Fibroblast of lung (primary cell): ENCODE measurements at regions not wholly inside any gene's neighbourhood (a gene's known extent, or its start where the extent isn't known, plus 50 kb on each side); places are given as distances from the start of the nearest gene placed in this dataset.

Source experiments
- DNase-seq, 2 donors: peaks; one replicate each; pipeline versions ENCODE4 v3.0.0 to v3.0.0-alpha.2; 2010; ENCODE audit warnings: low read depth in 2 of 2
- H2AFZ ChIP-seq: 2 replicates; pipeline ENCODE4 v1.5.1; 2012; ENCODE audit warnings: low read length, control low read depth, inconsistent platforms
- H3K27ac ChIP-seq: 2 replicates; pipeline ENCODE4 v1.5.1; 2011; ENCODE audit warnings: low read length, control low read depth; ENCODE audit not compliant: insufficient read depth
- H3K27me3 ChIP-seq: 2 replicates; pipeline ENCODE4 v1.5.1; 2011; ENCODE audit warnings: mild to moderate bottlenecking, low read length; ENCODE audit not compliant: control insufficient read depth, insufficient read depth
- H3K36me3 ChIP-seq: 2 replicates; pipeline ENCODE4 v1.5.1; 2011; ENCODE audit warnings: low read length; ENCODE audit not compliant: control insufficient read depth, insufficient read depth
- H3K4me1 ChIP-seq: 2 replicates; pipeline ENCODE4 v1.5.1; 2011; ENCODE audit warnings: low read length; ENCODE audit not compliant: control insufficient read depth, insufficient read depth; ENCODE audit errors: extremely low read depth
- H3K4me2 ChIP-seq: 2 replicates; pipeline ENCODE4 v1.5.1; 2011; ENCODE audit warnings: low read length, control low read depth; ENCODE audit not compliant: insufficient read depth; ENCODE audit errors: extremely low read depth
- H3K4me3 ChIP-seq, 4 experiments: fragments of 200-600 bp in 1 of 4; sonication (generic) in 1 of 4; replicated peaks in 1 of 4; 2 replicates each; pipeline ENCODE4 v1.5.1; 2011 to 2016; ENCODE audit warnings: low read length in 4 of 4, low read depth in 3 of 4, mild to moderate bottlenecking in 3 of 4, control low read depth in 2 of 4, inconsistent platforms in 1 of 4, mixed read lengths in 1 of 4; ENCODE audit not compliant: insufficient read depth in 1 of 4; ENCODE audit errors: control extremely low read depth in 1 of 4
- H3K79me2 ChIP-seq: 2 replicates; pipeline ENCODE4 v1.5.1; 2012; ENCODE audit warnings: mild to moderate bottlenecking, low read length, inconsistent platforms; ENCODE audit not compliant: control insufficient read depth, insufficient read depth
- H3K9ac ChIP-seq: 2 replicates; pipeline ENCODE4 v1.5.1; 2011; ENCODE audit warnings: mild to moderate bottlenecking, low read length, control low read depth; ENCODE audit not compliant: insufficient read depth
- H3K9me3 ChIP-seq: 2 replicates; pipeline ENCODE4 v1.5.1; 2012; ENCODE audit warnings: low read depth, low read length; ENCODE audit not compliant: control insufficient read depth, insufficient read depth
- H4K20me1 ChIP-seq: 2 replicates; pipeline ENCODE4 v1.5.1; 2011; ENCODE audit warnings: low read length; ENCODE audit not compliant: control insufficient read depth, insufficient read depth; ENCODE audit errors: extremely low read depth
- CTCF ChIP-seq, 2 donors: IDR thresholded peaks in 1 of 2; conservative IDR thresholded peaks in 1 of 2; 1 replicate in 1 of 2; 2 replicates in 1 of 2; pipeline ENCODE4 v1.5.1; 2011 to 2012; ENCODE audit warnings: low read length in 2 of 2, control low read depth in 1 of 2, inconsistent platforms in 1 of 2, low read depth in 1 of 2, mild to moderate bottlenecking in 1 of 2
- EZH2 ChIP-seq: IDR thresholded peaks from 2 replicates; pipeline ENCODE4 v1.5.1; 2012; ENCODE audit warnings: low read length, control low read depth, mild to moderate bottlenecking; ENCODE audit errors: missing control alignments

- Histone ChIP-seq H3K9me3 (no peaks in the 10 kb centered on the region), H2AFZ (no peak overlapping the region), H4K20me1 (no peaks in the 10 kb centered on the region), H3K79me2 (no peaks in the 10 kb centered on the region), H3K27ac (no peak overlapping the region), H3K4me1 (no peaks in the 10 kb centered on the region), H3K27me3 (no peaks in the 10 kb centered on the region), H3K9ac (no peak overlapping the region), H3K4me2 (no peak overlapping the region), H3K36me3 (no peaks in the 10 kb centered on the region), H3K4me3 (no peak overlapping the region)
- no peak for TF ChIP-seq CTCF (conservative IDR thresholded peaks at IDR 0.05 in 1 of 2, IDR thresholded peaks at IDR 0.05 in 1 of 2; ENCODE audit: low read depth in 1 of 2, low read length in 2 of 2)
- TF ChIP-seq EZH2 = no peak
- no peak for DNase-seq
Measured at GRCh38 chr2:118596620-118597019, 250.8 kb downstream of the EN1 start.

DNA sequence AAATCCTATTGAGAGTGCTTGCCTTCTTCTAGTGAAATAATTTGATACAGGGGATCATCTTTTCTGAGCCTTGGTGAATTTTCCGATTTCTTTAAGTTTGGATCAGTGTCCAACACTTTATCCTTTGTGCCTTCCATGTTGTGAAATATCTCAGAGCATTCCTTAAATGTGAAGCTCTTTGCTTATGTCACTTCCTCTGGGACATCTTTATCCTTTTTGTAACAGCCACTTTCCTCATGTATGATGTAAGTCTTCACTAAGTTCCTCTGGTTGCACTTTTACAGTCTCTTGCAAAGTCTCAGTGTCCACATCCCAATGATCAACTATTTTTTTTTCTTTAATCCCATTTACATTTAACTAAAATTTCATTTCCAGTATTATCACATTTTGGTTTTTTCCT, 254.2 kb downstream of the EN1 start:
- DNase-seq = no peak

GRCh38 chr2:118591223-118591622, 256.2 kb downstream of the EN1 start:
- H3K27ac ChIP-seq = no peak overlapping the region
- H3K36me3 ChIP-seq = no peaks in the 10 kb centered on the region
- H3K27me3 ChIP-seq = no peaks in the 10 kb centered on the region
- H2AFZ ChIP-seq = no peak overlapping the region
- H3K9me3 ChIP-seq = no peaks in the 10 kb centered on the region
- DNase-seq = no peak
- H3K79me2 ChIP-seq = no peaks in the 10 kb centered on the region
- no peaks in the 10 kb centered on the region for H3K4me1 ChIP-seq
- no peak overlapping the region for H3K4me3 ChIP-seq
- no peak overlapping the region for H3K4me2 ChIP-seq
- TF ChIP-seq CTCF (conservative IDR thresholded peaks at IDR 0.05 in 1 of 2, IDR thresholded peaks at IDR 0.05 in 1 of 2; ENCODE audit: low read depth in 1 of 2, low read length in 2 of 2) (no peak), EZH2 (no peak)
- H3K9ac ChIP-seq = no peak overlapping the region
- H4K20me1 ChIP-seq = no peaks in the 10 kb centered on the region

More for the DNA sequence above, 254.2 kb downstream of the EN1 start:
- TF ChIP-seq CTCF (conservative IDR thresholded peaks at IDR 0.05 in 1 of 2, IDR thresholded peaks at IDR 0.05 in 1 of 2; ENCODE audit: low read depth in 1 of 2, low read length in 2 of 2) = no peak
- TF ChIP-seq EZH2 = no peak
- no peaks in the 10 kb centered on the region for H3K27me3 ChIP-seq
- H3K9me3 ChIP-seq = no peaks in the 10 kb centered on the region
- no peak overlapping the region for H3K27ac ChIP-seq
- no peaks in the 10 kb centered on the region for H4K20me1 ChIP-seq
- H3K4me1 ChIP-seq = no peaks in the 10 kb centered on the region
- no peaks in the 10 kb centered on the region for H3K36me3 ChIP-seq
- no peaks in the 10 kb centered on the region for H3K79me2 ChIP-seq
- no peak overlapping the region for H2AFZ ChIP-seq
- H3K9ac ChIP-seq = no peak overlapping the region
- H3K4me2 ChIP-seq = no peak overlapping the region
- no peak overlapping the region for H3K4me3 ChIP-seq
